NCI-H748 (cell line): ENCODE measurements at regions not wholly inside any gene's neighbourhood (a gene's known extent, or its start where the extent isn't known, plus 50 kb on each side); places are given as distances from the start of the nearest gene placed in this dataset.

Experiments used
- DNase-seq: peaks from one replicate; lab custom pipeline; 2025; ENCODE audit not compliant: unreplicated experiment; lab: John Stamatoyannopoulos, UW

GRCh38 chr11:20311444-20311843 lies 52.1 kb upstream of the HTATIP2 start:
- DNase-seq, result no peak

GRCh38 chr11:20310596-20311394 lies 52.7 kb upstream of the HTATIP2 start:
- DNase-seq, result peak; percentile 80

- DNase-seq, result peak; percentile 82
Measured at GRCh38 chr11:20310137-20310536, 53.4 kb upstream of the HTATIP2 start.

- DNase-seq, result no peak
Measured at GRCh38 chr11:20309231-20310025, 54.1 kb upstream of the HTATIP2 start.

GRCh38 chr11:20308601-20309000 lies 54.9 kb upstream of the HTATIP2 start:
- no peak for DNase-seq

- peak; percentile 13 for DNase-seq
Measured at GRCh38 chr11:20303391-20303965, 60.0 kb upstream of the HTATIP2 start.

GRCh38 chr11:20293992-20294391 lies 69.5 kb upstream of the HTATIP2 start:
- no peak for DNase-seq

GRCh38 chr11:20293531-20293930 lies 70.0 kb upstream of the HTATIP2 start:
- DNase-seq, result no peak

- DNase-seq, result peak; percentile 84
Measured at GRCh38 chr11:20289732-20290131, 73.8 kb upstream of the HTATIP2 start.

DNA sequence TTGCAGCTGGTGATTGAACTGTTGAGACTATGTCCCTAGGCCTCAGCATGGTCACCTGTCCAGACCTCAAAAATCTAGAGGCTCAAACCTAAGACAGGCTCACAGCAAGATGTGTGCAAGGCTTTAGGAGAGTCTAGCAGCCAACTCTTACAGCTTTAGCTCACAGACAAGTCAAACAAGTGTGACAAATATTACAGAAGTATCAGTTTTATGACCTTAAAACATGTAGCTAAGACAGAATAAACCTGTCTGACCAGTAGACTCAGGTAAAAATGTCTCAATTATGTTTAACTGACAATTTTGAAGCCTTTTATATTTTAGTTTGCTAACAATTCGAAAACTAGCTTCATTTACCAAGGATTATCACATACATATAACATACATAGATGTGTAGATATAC lies 80.0 kb upstream of the HTATIP2 start:
- DNase-seq, result no peak

GRCh38 chr11:20278727-20279126 lies 84.8 kb upstream of the HTATIP2 start:
- no peak for DNase-seq

- DNase-seq, result no peak
Measured at GRCh38 chr11:20277014-20277413, 86.5 kb upstream of the HTATIP2 start.

GRCh38 chr11:20275987-20276965 lies 87.2 kb upstream of the HTATIP2 start:
- no peak for DNase-seq

DNA sequence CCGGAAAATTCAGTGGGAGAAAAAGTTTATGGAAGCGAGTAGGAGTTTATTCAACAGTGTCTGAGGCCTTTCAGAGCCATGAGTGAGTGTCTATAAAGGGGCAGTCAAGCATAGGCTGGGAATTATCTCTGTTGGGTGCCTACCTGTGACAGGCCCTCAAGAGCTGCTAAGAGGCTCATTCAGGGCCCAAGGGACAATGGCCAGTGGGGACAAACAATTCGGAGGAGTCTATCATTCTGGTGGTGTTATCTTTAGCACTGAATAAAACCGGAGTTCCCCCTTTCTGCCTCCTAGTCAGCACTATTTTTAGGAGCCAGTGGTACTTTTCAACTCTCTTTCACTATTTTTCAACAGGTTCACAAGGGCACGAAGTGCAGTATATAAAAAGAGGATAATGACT lies 89.5 kb upstream of the HTATIP2 start:
- DNase-seq, result peak; percentile 79

DNA sequence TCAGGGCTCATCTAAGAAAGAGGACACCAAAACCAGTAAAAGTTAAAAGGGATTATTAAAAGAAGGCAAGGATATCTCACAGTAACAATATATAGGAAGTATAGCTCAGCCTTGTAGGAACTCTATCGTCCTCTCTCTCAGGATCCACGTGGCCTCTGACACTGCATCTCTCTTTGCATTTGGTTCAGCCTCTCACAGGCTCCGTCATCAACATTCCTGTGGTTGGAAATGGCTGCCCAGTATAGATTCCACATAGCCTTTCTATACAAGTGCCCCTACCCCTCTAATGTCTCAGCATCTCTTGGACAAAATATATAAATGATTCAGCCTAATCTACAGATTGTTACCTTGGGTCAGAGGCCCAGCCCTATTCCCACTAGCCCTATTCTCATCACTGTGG lies 101.3 kb upstream of the DBX1 start:
- no peak for DNase-seq

DNA sequence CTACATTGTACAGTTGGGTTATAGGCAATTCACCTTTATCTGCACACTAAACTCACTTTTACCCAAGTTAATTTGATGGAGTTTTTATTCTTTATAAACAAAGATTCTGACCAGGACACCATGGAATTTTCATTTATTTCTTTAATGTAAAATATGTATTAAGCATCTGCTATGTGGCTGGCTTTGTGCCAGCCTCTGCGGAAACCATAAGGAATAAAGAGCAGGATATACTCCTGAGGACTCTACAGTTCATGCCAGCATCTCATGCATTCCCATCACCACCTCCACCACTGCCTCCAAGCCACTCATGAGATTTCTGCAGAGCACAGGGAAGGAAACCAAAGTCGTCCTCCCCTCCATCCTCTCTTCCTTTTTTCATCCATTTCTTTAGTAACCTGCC lies 100.0 kb upstream of the DBX1 start:
- no peak for DNase-seq

GRCh38 chr11:20259506-20259905 lies 99.2 kb upstream of the DBX1 start:
- no peak for DNase-seq

GRCh38 chr11:20258376-20258895 lies 98.2 kb upstream of the DBX1 start:
- DNase-seq, result no peak

DNA sequence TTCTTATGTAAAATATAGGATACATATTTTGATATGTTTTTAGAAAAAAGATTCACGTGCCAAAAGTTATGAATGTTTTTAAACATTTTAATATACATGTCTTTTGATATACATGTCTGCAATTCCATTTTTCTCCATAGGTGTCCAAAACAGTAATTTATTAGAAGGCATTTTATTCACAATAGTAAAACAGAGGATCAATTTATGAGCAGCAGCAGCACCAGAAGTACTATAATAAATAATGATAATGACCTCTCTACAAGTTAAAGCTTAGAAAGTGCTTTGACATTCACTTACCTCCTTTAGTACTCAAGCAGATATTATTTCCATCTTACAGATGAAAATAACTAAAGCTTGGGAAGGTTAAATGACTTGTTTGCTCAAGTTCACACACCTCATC lies 96.7 kb upstream of the DBX1 start:
- no peak for DNase-seq

- DNase-seq, result no peak
Measured at GRCh38 chr11:20253796-20254195, 93.5 kb upstream of the DBX1 start.

- DNase-seq, result no peak
Measured at GRCh38 chr11:20251496-20251895, 91.2 kb upstream of the DBX1 start.
